ENCODE measurements at regions not wholly inside any gene's neighbourhood (a gene's known extent, or its start where the extent isn't known, plus 50 kb on each side); places are given as distances from the start of the nearest gene placed in this dataset.

DNA sequence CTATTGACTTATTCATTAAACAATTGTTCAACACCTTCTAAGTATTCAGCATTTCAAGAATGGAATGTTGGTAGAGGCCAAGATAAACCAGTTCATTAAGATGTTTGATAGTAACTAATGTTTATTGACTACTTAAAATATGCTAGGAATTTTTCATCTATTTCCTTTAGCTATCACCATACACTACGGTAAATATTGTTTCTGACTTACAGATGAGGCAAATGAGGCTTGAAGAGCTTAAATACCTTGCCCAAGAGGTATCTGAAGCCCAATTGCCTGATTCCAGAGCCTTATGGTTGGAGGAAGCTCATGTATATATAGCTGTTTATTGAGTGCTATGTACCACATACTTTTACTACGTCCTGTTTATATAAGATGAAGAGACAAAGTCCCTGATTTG lies 286.2 kb downstream of the NDFIP2 start:
- TF ChIP-seq, protein P1, sequence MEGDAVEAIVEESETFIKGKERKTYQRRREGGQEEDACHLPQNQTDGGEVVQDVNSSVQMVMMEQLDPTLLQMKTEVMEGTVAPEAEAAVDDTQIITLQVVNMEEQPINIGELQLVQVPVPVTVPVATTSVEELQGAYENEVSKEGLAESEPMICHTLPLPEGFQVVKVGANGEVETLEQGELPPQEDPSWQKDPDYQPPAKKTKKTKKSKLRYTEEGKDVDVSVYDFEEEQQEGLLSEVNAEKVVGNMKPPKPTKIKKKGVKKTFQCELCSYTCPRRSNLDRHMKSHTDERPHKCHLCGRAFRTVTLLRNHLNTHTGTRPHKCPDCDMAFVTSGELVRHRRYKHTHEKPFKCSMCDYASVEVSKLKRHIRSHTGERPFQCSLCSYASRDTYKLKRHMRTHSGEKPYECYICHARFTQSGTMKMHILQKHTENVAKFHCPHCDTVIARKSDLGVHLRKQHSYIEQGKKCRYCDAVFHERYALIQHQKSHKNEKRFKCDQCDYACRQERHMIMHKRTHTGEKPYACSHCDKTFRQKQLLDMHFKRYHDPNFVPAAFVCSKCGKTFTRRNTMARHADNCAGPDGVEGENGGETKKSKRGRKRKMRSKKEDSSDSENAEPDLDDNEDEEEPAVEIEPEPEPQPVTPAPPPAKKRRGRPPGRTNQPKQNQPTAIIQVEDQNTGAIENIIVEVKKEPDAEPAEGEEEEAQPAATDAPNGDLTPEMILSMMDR (IDR thresholded peaks at IDR 0.05) = no peak
- TF ChIP-seq EP300 (IDR thresholded peaks at IDR 0.05; ENCODE audit: low read depth) = no peak
- no peak for TF ChIP-seq POLR2AphosphoS5 (IDR thresholded peaks at IDR 0.05)

Data from transverse colon (tissue), 4 donors.